Activated CD8-positive, alpha-beta memory T cell treated with anti-CD3 and anti-CD28 coated beads, Interleukin-2, amount 10 ng/mL, durations not matched to agents 7 days and 5 days (primary cell): ENCODE measurements at regions not wholly inside any gene's neighbourhood (a gene's known extent, or its start where the extent isn't known, plus 50 kb on each side); places are given as distances from the start of the nearest gene placed in this dataset.

ENCODE experiments used
- ATAC-seq: fragments of 150-1000 bp; cut with Tn5 transposase; one replicate; pipeline ENCODE4 v1.10.0; 2021; ENCODE audit warnings: moderate library complexity
- CTCF ChIA-PET: fragments of 350-600 bp; sonication (Branson Sonifier 250); formaldehyde crosslinking; loops from one replicate; lab custom pipeline; 2021; ENCODE audit warnings: antibody characterized with exemption; lab: Charles Lee
- DNase-seq: peaks from one replicate; pipeline ENCODE4 v3.0.0-alpha.2; 2020
- H3K27ac Mint-ChIP-seq: one replicate; pipeline ENCODE4 v1.8.0; 2021; ENCODE audit warnings: mild to moderate bottlenecking, mixed read lengths
- H3K27me3 Mint-ChIP-seq: one replicate; pipeline ENCODE4 v1.8.0; 2021; ENCODE audit warnings: mixed read lengths
- H3K36me3 Mint-ChIP-seq: one replicate; pipeline ENCODE4 v1.8.0; 2021; ENCODE audit warnings: mild to moderate bottlenecking, mixed read lengths
- H3K4me1 Mint-ChIP-seq: one replicate; pipeline ENCODE4 v1.8.0; 2021; ENCODE audit warnings: mixed read lengths
- H3K4me3 Mint-ChIP-seq: one replicate; pipeline ENCODE4 v1.8.0; 2021; ENCODE audit warnings: mild to moderate bottlenecking, moderate library complexity, mixed read lengths
- H3K9me3 Mint-ChIP-seq: one replicate; pipeline ENCODE4 v1.8.0; 2022; ENCODE audit warnings: low read depth, mixed read lengths

GRCh38 chr3:23644099-23644498, 161.7 kb upstream of the UBE2E1 start:
- Mint-ChIP-seq H3K4me3 (no peak overlapping the region), H3K4me1 (no peaks in the 10 kb centered on the region), H3K27ac (no peak overlapping the region), H3K9me3 (peaks cover 2% of the 10 kb centered on the region), H3K27me3 (peaks cover 10% of the 10 kb centered on the region), H3K36me3 (no peaks in the 10 kb centered on the region)
- no peak for DNase-seq
- no peak for ATAC-seq
- CTCF ChIA-PET = no interaction called here

GRCh38 chr3:23644676-23645075, 161.1 kb upstream of the UBE2E1 start:
- CTCF ChIA-PET = no interaction called here

GRCh38 chr3:23645533-23646183, 160.1 kb upstream of the UBE2E1 start:
- Mint-ChIP-seq H3K27ac (no peak overlapping the region), H3K9me3 (peaks cover 2% of the 10 kb centered on the region), H3K4me1 (no peaks in the 10 kb centered on the region), H3K36me3 (no peaks in the 10 kb centered on the region), H3K4me3 (no peak overlapping the region), H3K27me3 (peaks cover 14% of the 10 kb centered on the region)
- DNase-seq (no peak), ATAC-seq (no peak)
- CTCF ChIA-PET = no interaction called here

More at GRCh38 chr3:23644676-23645075, 161.1 kb upstream of the UBE2E1 start:
- Mint-ChIP-seq H3K4me3 (no peak overlapping the region), H3K27ac (no peak overlapping the region), H3K9me3 (peaks cover 2% of the 10 kb centered on the region), H3K4me1 (no peaks in the 10 kb centered on the region), H3K36me3 (no peaks in the 10 kb centered on the region), H3K27me3 (peaks cover 14% of the 10 kb centered on the region)
- DNase-seq (no peak), ATAC-seq (no peak)

GRCh38 chr3:23646184-23646920, 159.4 kb upstream of the UBE2E1 start:
- CTCF ChIA-PET = no interaction called here
- no peaks in the 10 kb centered on the region for H3K4me1 Mint-ChIP-seq
- ATAC-seq (no peak), DNase-seq (no peak)
- H3K36me3 Mint-ChIP-seq = no peaks in the 10 kb centered on the region
- no peak overlapping the region for H3K4me3 Mint-ChIP-seq
- H3K27me3 Mint-ChIP-seq = peaks cover 14% of the 10 kb centered on the region
- no peak overlapping the region for H3K27ac Mint-ChIP-seq
- H3K9me3 Mint-ChIP-seq = peaks cover 2% of the 10 kb centered on the region

- Mint-ChIP-seq H3K27ac (no peak overlapping the region), H3K27me3 (peaks cover 17% of the 10 kb centered on the region), H3K4me1 (no peaks in the 10 kb centered on the region), H3K36me3 (no peaks in the 10 kb centered on the region), H3K4me3 (no peak overlapping the region), H3K9me3 (peaks cover under 1% of the 10 kb centered on the region)
- no peak for ATAC-seq
- CTCF ChIA-PET = no interaction called here
- DNase-seq = no peak
These were observed 158.0 kb upstream of the UBE2E1 start for GRCh38 chr3:23647706-23648258.

GRCh38 chr3:23648326-23648995, 157.3 kb upstream of the UBE2E1 start:
- no peak for DNase-seq
- H3K27ac Mint-ChIP-seq = no peak overlapping the region
- no peak for ATAC-seq
- H3K36me3 Mint-ChIP-seq = no peaks in the 10 kb centered on the region
- CTCF ChIA-PET = no interaction called here
- no peaks in the 10 kb centered on the region for H3K4me1 Mint-ChIP-seq
- no peaks in the 10 kb centered on the region for H3K9me3 Mint-ChIP-seq
- peaks cover 17% of the 10 kb centered on the region for H3K27me3 Mint-ChIP-seq
- no peak overlapping the region for H3K4me3 Mint-ChIP-seq

- no peaks in the 10 kb centered on the region for H3K9me3 Mint-ChIP-seq
- no peak overlapping the region for H3K27ac Mint-ChIP-seq
- CTCF ChIA-PET = no interaction called here
- H3K27me3 Mint-ChIP-seq = peaks cover 17% of the 10 kb centered on the region
- ATAC-seq (no peak), DNase-seq (no peak)
- H3K4me3 Mint-ChIP-seq = no peak overlapping the region
- no peaks in the 10 kb centered on the region for H3K36me3 Mint-ChIP-seq
- H3K4me1 Mint-ChIP-seq = no peaks in the 10 kb centered on the region
These were observed 156.8 kb upstream of the UBE2E1 start for GRCh38 chr3:23648996-23649395.

- H3K4me1 Mint-ChIP-seq = no peaks in the 10 kb centered on the region
- no peaks in the 10 kb centered on the region for H3K36me3 Mint-ChIP-seq
- DNase-seq (no peak), ATAC-seq (no peak)
- CTCF ChIA-PET = no interaction called here
- peaks cover 17% of the 10 kb centered on the region for H3K27me3 Mint-ChIP-seq
- no peak overlapping the region for H3K27ac Mint-ChIP-seq
- no peaks in the 10 kb centered on the region for H3K9me3 Mint-ChIP-seq
- H3K4me3 Mint-ChIP-seq = no peak overlapping the region
These were observed 156.3 kb upstream of the UBE2E1 start for GRCh38 chr3:23649448-23649847.

- Mint-ChIP-seq H3K27me3 (peaks cover 15% of the 10 kb centered on the region), H3K9me3 (no peaks in the 10 kb centered on the region), H3K27ac (no peak overlapping the region), H3K4me3 (no peak overlapping the region), H3K36me3 (no peaks in the 10 kb centered on the region), H3K4me1 (no peaks in the 10 kb centered on the region)
- ATAC-seq (no peak), DNase-seq (no peak)
- CTCF ChIA-PET = no interaction called here
These were observed 155.2 kb upstream of the UBE2E1 start for GRCh38 chr3:23650371-23651140.

- no peak for ATAC-seq
- Mint-ChIP-seq H3K27ac (no peak overlapping the region), H3K9me3 (no peaks in the 10 kb centered on the region), H3K4me1 (no peaks in the 10 kb centered on the region), H3K36me3 (no peaks in the 10 kb centered on the region), H3K27me3 (peaks cover 13% of the 10 kb centered on the region), H3K4me3 (no peak overlapping the region)
- no peak for DNase-seq
- CTCF ChIA-PET = no interaction called here
These were observed 151.9 kb upstream of the UBE2E1 start for GRCh38 chr3:23653647-23654525.

- H3K27me3 Mint-ChIP-seq = peaks cover 8% of the 10 kb centered on the region
- no peak overlapping the region for H3K4me3 Mint-ChIP-seq
- H3K27ac Mint-ChIP-seq = no peak overlapping the region
- no peak for DNase-seq
- H3K36me3 Mint-ChIP-seq = no peaks in the 10 kb centered on the region
- H3K4me1 Mint-ChIP-seq = no peaks in the 10 kb centered on the region
- ATAC-seq = no peak
- CTCF ChIA-PET = no interaction called here
- H3K9me3 Mint-ChIP-seq = no peaks in the 10 kb centered on the region
These were observed 151.2 kb upstream of the UBE2E1 start for GRCh38 chr3:23654571-23654970.

GRCh38 chr3:23655749-23656148, 150.0 kb upstream of the UBE2E1 start:
- Mint-ChIP-seq H3K9me3 (no peaks in the 10 kb centered on the region), H3K4me1 (no peaks in the 10 kb centered on the region), H3K36me3 (no peaks in the 10 kb centered on the region), H3K27ac (no peak overlapping the region), H3K27me3 (peaks cover 7% of the 10 kb centered on the region), H3K4me3 (no peak overlapping the region)
- ATAC-seq (no peak), DNase-seq (no peak)
- CTCF ChIA-PET = no interaction called here
